ENCODE measurements at regions not wholly inside any gene's neighbourhood (a gene's known extent, or its start where the extent isn't known, plus 50 kb on each side); places are given as distances from the start of the nearest gene placed in this dataset.

GRCh38 chr11:22567759-22568158 is 57.9 kb downstream of the FANCF start:
- no peak overlapping the region for H3K4me3 ChIP-seq (ENCODE audit: low read length)
- no peak for TF ChIP-seq CTCF (conservative IDR thresholded peaks at IDR 0.05; ENCODE audit: low read length)
- DNase-seq (ENCODE audit: low read depth): no peak

GRCh38 chr11:22566293-22566692 is 59.3 kb downstream of the FANCF start:
- H3K4me3 ChIP-seq (ENCODE audit: low read length): no peak overlapping the region
- no peak for TF ChIP-seq CTCF (conservative IDR thresholded peaks at IDR 0.05; ENCODE audit: low read length)
- no peak for DNase-seq (ENCODE audit: low read depth)

GRCh38 chr11:22561283-22561682 is 64.3 kb downstream of the FANCF start:
- no peak overlapping the region for H3K4me3 ChIP-seq (ENCODE audit: low read length)
- TF ChIP-seq CTCF (conservative IDR thresholded peaks at IDR 0.05; ENCODE audit: low read length): no peak
- no peak for DNase-seq (ENCODE audit: low read depth)

GRCh38 chr11:22559416-22559815 is 66.2 kb downstream of the FANCF start:
- DNase-seq (ENCODE audit: low read depth): no peak
- TF ChIP-seq CTCF (conservative IDR thresholded peaks at IDR 0.05; ENCODE audit: low read length): no peak

GRCh38 chr11:22558664-22559063 is 67.0 kb downstream of the FANCF start:
- DNase-seq (ENCODE audit: low read depth): peak; percentile 26
- TF ChIP-seq CTCF (conservative IDR thresholded peaks at IDR 0.05; ENCODE audit: low read length): no peak
- no peak overlapping the region for H3K4me3 ChIP-seq (ENCODE audit: low read length)

More at GRCh38 chr11:22559416-22559815, 66.2 kb downstream of the FANCF start:
- H3K4me3 ChIP-seq (ENCODE audit: low read length): no peak overlapping the region

- DNase-seq (ENCODE audit: low read depth): peak; percentile 1
- no peak for TF ChIP-seq CTCF (conservative IDR thresholded peaks at IDR 0.05; ENCODE audit: low read length)
- H3K4me3 ChIP-seq (ENCODE audit: low read length): no peak overlapping the region
Measured at GRCh38 chr11:22556381-22556780, 69.2 kb downstream of the FANCF start.

GRCh38 chr11:22555881-22556280 is 69.7 kb downstream of the FANCF start:
- no peak for TF ChIP-seq CTCF (conservative IDR thresholded peaks at IDR 0.05; ENCODE audit: low read length)
- H3K4me3 ChIP-seq (ENCODE audit: low read length): no peak overlapping the region
- peak; percentile 16 for DNase-seq (ENCODE audit: low read depth)

Measured in AG10803 (cell line).